ENCODE measurements at regions not wholly inside any gene's neighbourhood (a gene's known extent, or its start where the extent isn't known, plus 50 kb on each side); places are given as distances from the start of the nearest gene placed in this dataset.

- no peak for TF ChIP-seq JUND (IDR thresholded peaks at IDR 0.05)
- no peak for DNase-seq
- Histone ChIP-seq H3K4me2 (no peak overlapping the region), H3K36me3 (replicated peaks in 1 of 2; ENCODE audit: control insufficient read depth in 1 of 2, insufficient read depth in 2 of 2, low read length in 1 of 2) (no peaks in the 10 kb centered on the region), H3K9ac (no peak overlapping the region), H3K79me2 (ENCODE audit: insufficient read depth) (no peaks in the 10 kb centered on the region), H3F3A (replicated peaks; ENCODE audit: insufficient read depth) (peaks cover 9% of the 10 kb centered on the region), H2AFZ (ENCODE audit: low read depth) (no peak overlapping the region), H3K9me3 (peaks cover 4% of the 10 kb centered on the region; the same call in 1 of the 2 replicates), H3K9me2 (no peaks in the 10 kb centered on the region), H4K20me1 (ENCODE audit: insufficient read depth) (no peaks in the 10 kb centered on the region), H3K27ac (ENCODE audit: low read depth in 2 of 2, low read length in 1 of 2) (peak overlapping the region in 1 of 2 experiments; percentile 19; a peak in 1 of 4 replicates), H3K4me1 (ENCODE audit: control insufficient read depth in 1 of 2, insufficient read depth in 2 of 2, low read depth in 1 of 2, low read length in 1 of 2) (peaks cover 0 to 15% of the 10 kb centered on the region in 2 experiments; a peak in 2 of 4 replicates), H3K27me3 (ENCODE audit: insufficient read depth) (no peaks in the 10 kb centered on the region), H3K4me3 (ENCODE audit: low read depth in 2 of 2, low read length in 1 of 2) (no peak overlapping the region)
- ChIA-PET CTCF (no interaction called here), POLR2A (no interaction called here)
- WGBS (ENCODE audit: low lambda C conversion rate) = 66% methylated on average over 2 of the region's 2 CpGs
Observed at GRCh38 chr4:123298801-123299200, 97.8 kb upstream of the SPRY1 start.

GRCh38 chr4:123299212-123299691 lies 97.3 kb upstream of the SPRY1 start:
- H3K4me3 ChIP-seq (ENCODE audit: low read depth in 2 of 2, low read length in 1 of 2) = no peak overlapping the region
- peaks cover 0 to 15% of the 10 kb centered on the region in 2 experiments; a peak in 3 of 4 replicates for H3K4me1 ChIP-seq (ENCODE audit: control insufficient read depth in 1 of 2, insufficient read depth in 2 of 2, low read depth in 1 of 2, low read length in 1 of 2)
- no peaks in the 10 kb centered on the region for H4K20me1 ChIP-seq (ENCODE audit: insufficient read depth)
- H3F3A ChIP-seq (replicated peaks; ENCODE audit: insufficient read depth) = peaks cover 9% of the 10 kb centered on the region
- POLR2A ChIA-PET = no interaction called here
- no peak for TF ChIP-seq RAD21 (IDR thresholded peaks at IDR 0.05; ENCODE audit: low read length)
- no peak for TF ChIP-seq TAF1 (IDR thresholded peaks at IDR 0.05; ENCODE audit: borderline replicate concordance, low read depth, low read length)
- no peak for TF ChIP-seq SIN3A (IDR thresholded peaks at IDR 0.05; ENCODE audit: borderline replicate concordance, low read depth, low read length)
- TF ChIP-seq FOSL2 (IDR thresholded peaks at IDR 0.05; ENCODE audit: borderline replicate concordance, low read depth) = no peak
- no peak for TF ChIP-seq NRF1 (IDR thresholded peaks at IDR 0.05; ENCODE audit: low read depth, low read length)
- no peak for TF ChIP-seq CTCF (IDR thresholded peaks at IDR 0.05)
- TF ChIP-seq USF1 (IDR thresholded peaks at IDR 0.05; ENCODE audit: borderline replicate concordance, low read depth) = no peak
- TF ChIP-seq ELF1 (IDR thresholded peaks at IDR 0.05) = no peak
- no peak for TF ChIP-seq FOXJ3 (CRISPR knock-in tag; IDR thresholded peaks at IDR 0.05)
- no peak for TF ChIP-seq REST (IDR thresholded peaks at IDR 0.05; ENCODE audit: low read depth, low read length)
- TF ChIP-seq CHD2 (IDR thresholded peaks at IDR 0.05; ENCODE audit: low read length, partially characterized antibody) = no peak
- no peak for TF ChIP-seq RXRA (IDR thresholded peaks at IDR 0.05; ENCODE audit: borderline replicate concordance, low read depth)
- no peak for TF ChIP-seq MEF2A (IDR thresholded peaks at IDR 0.05; ENCODE audit: borderline replicate concordance, low read depth)
- no peak overlapping the region for H3K27ac ChIP-seq (ENCODE audit: low read depth in 2 of 2, low read length in 1 of 2)
- H2AFZ ChIP-seq (ENCODE audit: low read depth) = no peak overlapping the region
- no peaks in the 10 kb centered on the region for H3K27me3 ChIP-seq (ENCODE audit: insufficient read depth)
- no peak for DNase-seq
- no peaks in the 10 kb centered on the region for H3K9me2 ChIP-seq
- H3K9ac ChIP-seq = no peak overlapping the region
- no peak overlapping the region for H3K4me2 ChIP-seq
- no peaks in the 10 kb centered on the region for H3K36me3 ChIP-seq (replicated peaks in 1 of 2; ENCODE audit: control insufficient read depth in 1 of 2, insufficient read depth in 2 of 2, low read length in 1 of 2)
- H3K79me2 ChIP-seq (ENCODE audit: insufficient read depth) = no peaks in the 10 kb centered on the region
- peaks cover 4% of the 10 kb centered on the region; the same call in 1 of the 2 replicates for H3K9me3 ChIP-seq
- CTCF ChIA-PET = no interaction called here

Data from SK-N-SH (cell line).